OCI-LY1 (cell line): ENCODE measurements at regions not wholly inside any gene's neighbourhood (a gene's known extent, or its start where the extent isn't known, plus 50 kb on each side); places are given as distances from the start of the nearest gene placed in this dataset.

ENCODE experiments used
- H2AFZ ChIP-seq: fragments of 200-600 bp; sonication (generic), shearing (Covaris generic); 2 replicates; pipeline ENCODE4 v1.6.0; 2014; ENCODE audit warnings: antibody characterized with exemption, mild to moderate bottlenecking, low read length
- H3F3A ChIP-seq: fragments of 200-600 bp; sonication (generic), shearing (Covaris generic); 2 replicates; pipeline ENCODE4 v1.6.0; 2014; ENCODE audit warnings: mild to moderate bottlenecking, antibody characterized with exemption, low read length, moderate library complexity; ENCODE audit not compliant: insufficient read depth
- H3K27ac ChIP-seq: fragments of 200-600 bp; sonication (generic); 2 replicates; pipeline ENCODE4 v1.5.1; 2014; ENCODE audit warnings: low read length, mixed run types, mild to moderate bottlenecking, low read depth; ENCODE audit not compliant: poor library complexity, severe bottlenecking
- H3K27me3 ChIP-seq: fragments of 200-600 bp; sonication (generic); 2 replicates; pipeline ENCODE4 v1.6.0; 2014; ENCODE audit warnings: antibody characterized with exemption, mild to moderate bottlenecking, low read length, moderate library complexity; ENCODE audit not compliant: insufficient read depth
- H3K36me3 ChIP-seq: fragments of 200-600 bp; sonication (generic); 2 replicates; pipeline ENCODE4 v1.6.1; 2014; ENCODE audit warnings: mild to moderate bottlenecking, antibody characterized with exemption, low read length, moderate library complexity, mixed read lengths; ENCODE audit not compliant: insufficient read depth
- H3K4me1 ChIP-seq: fragments of 200-600 bp; sonication (generic); 2 replicates; pipeline ENCODE4 v1.5.1; 2014; ENCODE audit warnings: mild to moderate bottlenecking, low read length, moderate library complexity; ENCODE audit not compliant: insufficient read depth, severe bottlenecking
- H3K4me2 ChIP-seq: fragments of 200-600 bp; sonication (generic), shearing (Covaris generic); 2 replicates; pipeline ENCODE4 v1.6.1; 2014; ENCODE audit warnings: low read length
- H3K4me3 ChIP-seq: fragments of 200-600 bp; sonication (generic); 2 replicates; pipeline ENCODE4 v1.5.1; 2014; ENCODE audit warnings: low read length, low read depth, mild to moderate bottlenecking, mixed read lengths; ENCODE audit not compliant: poor library complexity, severe bottlenecking
- H3K79me2 ChIP-seq: fragments of 200-600 bp; shearing (Covaris generic); 2 replicates; pipeline ENCODE4 v1.6.1; 2016; ENCODE audit warnings: mixed run types, low read length, mixed read lengths; ENCODE audit not compliant: insufficient read depth
- H3K9ac ChIP-seq: fragments of 200-600 bp; sonication (generic), shearing (Covaris generic); 2 replicates; pipeline ENCODE4 v1.6.1; 2014; ENCODE audit warnings: mild to moderate bottlenecking, low read length, mixed read lengths
- H3K9me2 ChIP-seq: fragments of 200-600 bp; sonication (generic), shearing (Covaris generic); 2 replicates; pipeline ENCODE4 v1.6.1; 2014; ENCODE audit warnings: low read depth, mild to moderate bottlenecking, low read length, mixed read lengths
- H3K9me3 ChIP-seq: fragments of 200-600 bp; shearing (Covaris generic); 2 replicates; pipeline ENCODE4 v1.6.1; 2014; ENCODE audit warnings: low read length, mixed read lengths
- H4K20me1 ChIP-seq: fragments of 200-600 bp; sonication (generic), shearing (Covaris generic); 2 replicates; pipeline ENCODE4 v1.6.0; 2016; ENCODE audit warnings: mild to moderate bottlenecking, low read length; ENCODE audit not compliant: insufficient read depth
- CTCF ChIP-seq: fragments of 200-600 bp; sonication (generic), shearing (Covaris generic); IDR thresholded peaks from 2 replicates; pipeline ENCODE4 v1.5.1; 2017; ENCODE audit warnings: mild to moderate bottlenecking, antibody characterized with exemption, low read length, moderate library complexity, mixed read lengths
- EZH2 ChIP-seq: fragments of 200-600 bp; sonication (generic), shearing (Covaris generic); IDR thresholded peaks from 2 replicates; pipeline ENCODE4 v1.8.0; 2017; ENCODE audit warnings: borderline replicate concordance, mixed run types, mild to moderate bottlenecking, antibody characterized with exemption, low read length, moderate library complexity, mixed read lengths

GRCh38 chr6:68071740-68072139, 563.3 kb upstream of the ADGRB3 start:
- H3K4me2 ChIP-seq: no peak overlapping the region
- no peaks in the 10 kb centered on the region for H3K79me2 ChIP-seq
- no peaks in the 10 kb centered on the region for H3K4me1 ChIP-seq
- H3K27ac ChIP-seq: no peak overlapping the region
- TF ChIP-seq CTCF (no peak), EZH2 (no peak)
- H2AFZ ChIP-seq: no peak overlapping the region
- no peaks in the 10 kb centered on the region for H3K9me2 ChIP-seq
- H3F3A ChIP-seq: no peaks in the 10 kb centered on the region
- H3K9ac ChIP-seq: no peak overlapping the region
- no peaks in the 10 kb centered on the region for H3K27me3 ChIP-seq
- no peak overlapping the region for H3K4me3 ChIP-seq
- no peaks in the 10 kb centered on the region for H3K36me3 ChIP-seq
- H3K9me3 ChIP-seq: no peaks in the 10 kb centered on the region
- no peaks in the 10 kb centered on the region for H4K20me1 ChIP-seq

- no peaks in the 10 kb centered on the region for H3K27me3 ChIP-seq
- no peaks in the 10 kb centered on the region for H3K9me3 ChIP-seq
- H3K4me1 ChIP-seq: no peaks in the 10 kb centered on the region
- no peaks in the 10 kb centered on the region for H3K36me3 ChIP-seq
- no peak overlapping the region for H3K4me3 ChIP-seq
- no peak overlapping the region for H2AFZ ChIP-seq
- no peak overlapping the region for H3K27ac ChIP-seq
- no peak overlapping the region for H3K9ac ChIP-seq
- TF ChIP-seq CTCF: no peak
- no peak for TF ChIP-seq EZH2
- no peak overlapping the region for H3K4me2 ChIP-seq
- H3F3A ChIP-seq: no peaks in the 10 kb centered on the region
- H4K20me1 ChIP-seq: no peaks in the 10 kb centered on the region
- no peaks in the 10 kb centered on the region for H3K79me2 ChIP-seq
- no peaks in the 10 kb centered on the region for H3K9me2 ChIP-seq
Observed at GRCh38 chr6:68069921-68070710, 565.0 kb upstream of the ADGRB3 start.

- no peak overlapping the region for H3K4me3 ChIP-seq
- peak overlapping the region; percentile 95 for H2AFZ ChIP-seq
- no peak for TF ChIP-seq EZH2
- TF ChIP-seq CTCF: no peak
- H3K4me1 ChIP-seq: peaks cover 6% of the 10 kb centered on the region
- H3K9ac ChIP-seq: no peak overlapping the region
- H3K9me3 ChIP-seq: no peaks in the 10 kb centered on the region
- H3K27ac ChIP-seq: no peak overlapping the region
- no peaks in the 10 kb centered on the region for H3K36me3 ChIP-seq
- no peaks in the 10 kb centered on the region for H4K20me1 ChIP-seq
- no peaks in the 10 kb centered on the region for H3K9me2 ChIP-seq
- peak overlapping the region; percentile 48; the same call in 1 of the 2 replicates for H3K4me2 ChIP-seq
- H3F3A ChIP-seq: no peaks in the 10 kb centered on the region
- no peaks in the 10 kb centered on the region for H3K27me3 ChIP-seq
- H3K79me2 ChIP-seq: no peaks in the 10 kb centered on the region
Observed at GRCh38 chr6:68059899-68060298, 575.2 kb upstream of the ADGRB3 start.
